ENCODE measurements at regions not wholly inside any gene's neighbourhood (a gene's known extent, or its start where the extent isn't known, plus 50 kb on each side); places are given as distances from the start of the nearest gene placed in this dataset.

DNA sequence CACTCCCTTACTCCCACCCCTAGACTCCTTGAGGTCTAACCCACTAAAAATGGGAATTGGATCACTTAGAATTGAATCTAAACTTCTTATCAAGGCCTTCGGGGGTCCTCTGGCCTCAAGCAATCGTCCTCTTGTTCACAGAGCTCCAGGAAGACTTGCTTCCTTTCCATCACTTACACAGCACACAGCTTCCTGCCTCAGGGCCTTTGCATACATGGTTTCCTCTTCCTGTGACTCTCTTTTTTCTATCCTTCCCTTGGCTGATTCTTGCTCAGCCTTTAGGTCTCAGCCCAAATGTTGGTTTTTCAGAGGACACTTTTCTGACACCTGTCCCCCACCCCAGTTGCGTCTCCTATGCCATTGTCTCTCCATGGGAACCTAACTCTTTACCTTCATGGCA lies 50.0 kb upstream of the ALDH1B1 start:
- no peak overlapping the region for H3K4me3 ChIP-seq (ENCODE audit: low read length)
- no peak for DNase-seq (ENCODE audit: low read depth)

DNA sequence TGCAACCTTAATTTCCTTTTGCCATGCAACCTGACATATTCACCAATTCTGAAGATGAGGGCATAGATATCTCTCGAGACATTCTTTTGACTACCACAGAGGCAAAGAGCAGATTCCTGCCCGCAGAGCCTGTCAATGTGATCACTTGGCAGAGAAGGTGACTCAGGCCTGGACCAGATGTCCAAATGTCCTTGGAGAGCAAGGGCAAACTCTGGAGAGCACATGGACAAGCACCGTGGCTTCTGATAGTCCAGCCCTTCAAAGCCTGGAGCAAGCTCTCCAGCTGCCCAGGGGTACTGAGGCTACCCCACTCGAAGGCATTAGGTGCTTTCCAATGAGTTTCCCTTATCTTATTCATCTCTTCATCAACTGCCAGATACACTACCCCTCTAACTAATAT lies 50.4 kb upstream of the ALDH1B1 start:
- no peak for DNase-seq (ENCODE audit: low read depth)
- no peak overlapping the region for H3K4me3 ChIP-seq (ENCODE audit: low read length)
- TF ChIP-seq, protein P1, sequence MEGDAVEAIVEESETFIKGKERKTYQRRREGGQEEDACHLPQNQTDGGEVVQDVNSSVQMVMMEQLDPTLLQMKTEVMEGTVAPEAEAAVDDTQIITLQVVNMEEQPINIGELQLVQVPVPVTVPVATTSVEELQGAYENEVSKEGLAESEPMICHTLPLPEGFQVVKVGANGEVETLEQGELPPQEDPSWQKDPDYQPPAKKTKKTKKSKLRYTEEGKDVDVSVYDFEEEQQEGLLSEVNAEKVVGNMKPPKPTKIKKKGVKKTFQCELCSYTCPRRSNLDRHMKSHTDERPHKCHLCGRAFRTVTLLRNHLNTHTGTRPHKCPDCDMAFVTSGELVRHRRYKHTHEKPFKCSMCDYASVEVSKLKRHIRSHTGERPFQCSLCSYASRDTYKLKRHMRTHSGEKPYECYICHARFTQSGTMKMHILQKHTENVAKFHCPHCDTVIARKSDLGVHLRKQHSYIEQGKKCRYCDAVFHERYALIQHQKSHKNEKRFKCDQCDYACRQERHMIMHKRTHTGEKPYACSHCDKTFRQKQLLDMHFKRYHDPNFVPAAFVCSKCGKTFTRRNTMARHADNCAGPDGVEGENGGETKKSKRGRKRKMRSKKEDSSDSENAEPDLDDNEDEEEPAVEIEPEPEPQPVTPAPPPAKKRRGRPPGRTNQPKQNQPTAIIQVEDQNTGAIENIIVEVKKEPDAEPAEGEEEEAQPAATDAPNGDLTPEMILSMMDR (conservative IDR thresholded peaks at IDR 0.05; ENCODE audit: low read depth, low read length) = no peak

More for the DNA sequence above, 50.0 kb upstream of the ALDH1B1 start:
- TF ChIP-seq, protein P1 (conservative IDR thresholded peaks at IDR 0.05; ENCODE audit: low read depth, low read length) = no peak

DNA sequence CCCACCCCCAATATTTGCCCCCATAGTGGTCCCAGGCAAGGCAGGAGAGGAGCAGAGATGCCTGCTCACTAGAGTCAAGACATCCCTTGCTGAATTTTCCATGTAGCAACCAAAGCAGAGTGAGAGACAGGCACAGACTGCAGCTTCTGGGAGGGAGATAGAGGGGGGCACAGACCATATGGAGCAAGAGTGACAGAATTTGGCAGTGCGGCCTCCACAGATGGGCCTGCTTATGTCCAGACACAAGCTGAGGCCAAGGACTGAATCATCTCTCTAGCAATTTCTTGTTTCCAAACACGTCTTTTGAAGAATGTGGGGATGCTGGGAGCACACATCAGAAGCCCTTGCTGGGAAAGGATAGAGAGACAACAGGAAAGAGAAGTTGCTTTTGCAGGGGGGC lies 53.0 kb upstream of the ALDH1B1 start:
- DNase-seq (ENCODE audit: low read depth) = no peak
- TF ChIP-seq, protein P1 (conservative IDR thresholded peaks at IDR 0.05; ENCODE audit: low read depth, low read length) = no peak
- no peak overlapping the region for H3K4me3 ChIP-seq (ENCODE audit: low read length)

DNA sequence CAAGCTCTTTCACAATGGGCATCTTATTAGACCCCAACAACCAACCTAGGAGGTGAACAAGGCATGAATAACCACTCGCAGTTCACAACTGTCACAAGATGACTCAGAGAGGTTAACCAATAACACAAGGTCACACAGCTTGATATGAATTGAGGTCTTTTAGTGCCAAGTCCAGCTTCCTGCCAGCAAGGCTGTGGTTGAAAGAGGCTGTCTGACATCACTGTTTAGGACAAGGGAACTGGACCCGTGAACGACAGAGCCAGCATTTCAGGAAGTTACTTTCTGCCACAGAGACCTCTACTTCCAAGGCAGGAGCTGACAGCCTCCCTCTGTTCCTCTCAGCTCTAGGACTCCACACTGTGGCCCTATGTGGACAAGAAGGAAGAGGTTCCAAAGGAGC lies 53.4 kb upstream of the ALDH1B1 start:
- TF ChIP-seq, protein P1 (conservative IDR thresholded peaks at IDR 0.05; ENCODE audit: low read depth, low read length) = no peak
- DNase-seq (ENCODE audit: low read depth) = no peak
- no peak overlapping the region for H3K4me3 ChIP-seq (ENCODE audit: low read length)

DNA sequence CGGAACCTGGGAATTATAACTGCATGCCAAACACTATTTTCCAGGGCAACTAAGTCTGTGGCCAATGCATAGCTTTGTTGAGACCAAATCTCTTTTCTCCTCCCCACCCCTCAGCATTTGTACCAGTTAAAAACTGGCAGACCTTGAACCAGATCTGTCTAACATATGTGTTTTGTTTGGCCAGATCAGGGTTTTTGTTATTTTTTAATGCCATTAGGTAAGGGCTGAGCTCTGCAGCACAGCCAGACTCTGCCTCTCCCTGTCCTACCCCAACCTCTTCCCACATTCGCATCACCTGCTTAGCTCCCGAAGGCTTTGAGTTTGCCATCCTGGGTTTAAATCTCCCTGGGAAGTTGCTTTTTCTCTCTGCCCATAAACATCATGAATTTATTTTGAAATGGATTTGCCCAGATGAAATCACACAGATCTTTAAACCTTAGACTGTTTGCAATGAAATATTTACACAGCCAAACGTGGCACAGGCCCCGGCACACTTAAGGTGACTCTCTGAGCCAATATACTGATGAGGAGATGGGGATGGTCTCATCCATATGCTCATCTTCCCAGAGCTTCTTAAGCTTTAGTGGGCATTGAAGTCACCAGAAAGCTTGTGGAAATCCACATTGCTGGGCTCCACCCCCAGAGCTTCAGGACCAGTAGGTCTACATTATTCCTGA lies 54.0 kb upstream of the ALDH1B1 start:
- TF ChIP-seq, protein P1 (conservative IDR thresholded peaks at IDR 0.05; ENCODE audit: low read depth, low read length) = no peak
- no peak for DNase-seq (ENCODE audit: low read depth)
- no peak overlapping the region for H3K4me3 ChIP-seq (ENCODE audit: low read length)

DNA sequence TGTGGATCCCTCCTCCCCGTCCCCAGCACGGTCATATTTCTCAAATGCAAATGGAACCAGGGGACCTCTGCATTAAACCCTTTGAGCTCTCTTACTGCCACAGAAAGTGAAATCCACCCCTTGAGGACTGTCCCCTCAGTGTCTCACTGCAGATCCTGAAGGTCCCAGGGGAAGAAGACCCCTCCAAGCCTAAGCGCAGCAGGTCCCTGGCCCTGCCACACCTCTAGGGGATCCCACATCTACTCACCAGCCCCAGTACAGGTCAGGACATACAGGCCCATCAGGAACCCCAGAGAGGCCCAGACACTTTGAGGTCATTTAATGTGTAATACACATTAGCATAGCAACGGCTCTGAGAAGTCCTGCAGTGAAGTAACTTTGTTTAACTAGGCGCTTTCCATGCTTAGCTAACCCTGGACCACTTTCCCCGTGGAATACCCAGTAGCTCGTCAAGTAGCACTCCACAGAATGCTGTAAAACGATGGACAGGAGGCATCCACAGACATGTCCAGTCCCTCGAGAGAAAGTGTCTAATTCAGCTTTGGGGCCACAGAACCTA lies 54.7 kb upstream of the ALDH1B1 start:
- no peak for DNase-seq (ENCODE audit: low read depth)
- TF ChIP-seq, protein P1 (conservative IDR thresholded peaks at IDR 0.05; ENCODE audit: low read depth, low read length) = no peak
- H3K4me3 ChIP-seq (ENCODE audit: low read length) = no peak overlapping the region

DNA sequence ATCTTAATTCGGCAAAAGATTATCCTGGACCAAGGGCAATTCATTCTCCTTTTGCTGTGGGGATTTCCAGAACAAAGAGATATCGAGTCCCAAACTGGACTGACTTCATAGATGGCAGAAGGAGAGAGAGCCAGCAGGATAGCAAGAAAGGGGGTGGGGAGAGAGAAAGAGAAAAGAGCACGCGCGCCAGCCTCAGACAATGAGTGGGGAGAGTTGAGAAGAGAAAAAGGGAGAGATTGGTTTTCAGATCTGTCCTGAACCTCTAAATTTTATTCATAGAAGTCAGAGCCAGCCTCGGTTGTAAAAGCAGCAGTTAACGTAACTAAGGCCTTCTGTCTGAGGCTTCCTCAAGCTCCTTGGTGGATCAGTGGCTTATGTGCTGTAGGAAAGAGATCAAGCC lies 55.3 kb upstream of the ALDH1B1 start:
- H3K4me3 ChIP-seq (ENCODE audit: low read length) = no peak overlapping the region
- TF ChIP-seq, protein P1 (conservative IDR thresholded peaks at IDR 0.05; ENCODE audit: low read depth, low read length) = no peak
- no peak for DNase-seq (ENCODE audit: low read depth)
